ENCODE measurements at regions not wholly inside any gene's neighbourhood (a gene's known extent, or its start where the extent isn't known, plus 50 kb on each side); places are given as distances from the start of the nearest gene placed in this dataset.

GRCh38 chr7:136078630-136079029, 101.5 kb upstream of the MTPN start:
- ChIA-PET POLR2A (no interaction called here), CTCF (no interaction called here)
- no peak for DNase-seq (ENCODE audit: extremely low spot score)
- TF ChIP-seq ARNT (IDR thresholded peaks at IDR 0.05) = no peak
- no peak for TF ChIP-seq LEF1 (IDR thresholded peaks at IDR 0.05; ENCODE audit: borderline replicate concordance)
- no peak for TF ChIP-seq HDGF (IDR thresholded peaks at IDR 0.05; ENCODE audit: borderline replicate concordance)
- TF ChIP-seq CTBP1 (IDR thresholded peaks at IDR 0.05; ENCODE audit: borderline replicate concordance) = no peak
- TF ChIP-seq ELF4 (IDR thresholded peaks at IDR 0.05) = no peak
- no peak for TF ChIP-seq SP1 (IDR thresholded peaks at IDR 0.05)
- no peak for TF ChIP-seq FOXA1 (IDR thresholded peaks at IDR 0.05)

GRCh38 chr7:136076954-136077353, 99.8 kb upstream of the MTPN start:
- TF ChIP-seq NFRKB (IDR thresholded peaks at IDR 0.05) (no peak), FOXM1 (IDR thresholded peaks at IDR 0.05; ENCODE audit: borderline replicate concordance) (no peak), FOXK2 (IDR thresholded peaks at IDR 0.05) (no peak), ARNT (IDR thresholded peaks at IDR 0.05) (no peak), FOXA1 (IDR thresholded peaks at IDR 0.05) (no peak), ELF4 (IDR thresholded peaks at IDR 0.05) (no peak), ZNF384 (IDR thresholded peaks at IDR 0.05) (no peak), L3MBTL2 (conservative IDR thresholded peaks at IDR 0.05) (no peak), SUZ12 (IDR thresholded peaks at IDR 0.05) (no peak), HDGF (IDR thresholded peaks at IDR 0.05; ENCODE audit: borderline replicate concordance) (no peak), PKNOX1 (IDR thresholded peaks at IDR 0.05) (no peak), SP1 (IDR thresholded peaks at IDR 0.05) (no peak), CTBP1 (IDR thresholded peaks at IDR 0.05; ENCODE audit: borderline replicate concordance) (no peak), BHLHE40 (IDR thresholded peaks at IDR 0.05; ENCODE audit: borderline replicate concordance) (no peak), TARDBP (IDR thresholded peaks at IDR 0.05) (no peak), LEF1 (IDR thresholded peaks at IDR 0.05; ENCODE audit: borderline replicate concordance) (no peak)
- no peak for DNase-seq (ENCODE audit: extremely low spot score)
- ChIA-PET POLR2A (no interaction called here), CTCF (no interaction called here)

- no peak for DNase-seq (ENCODE audit: extremely low spot score)
- CTCF ChIA-PET = no interaction called here
- POLR2A ChIA-PET = no interaction called here
- no peak for TF ChIP-seq FOXM1 (IDR thresholded peaks at IDR 0.05; ENCODE audit: borderline replicate concordance)
- TF ChIP-seq FOXK2 (IDR thresholded peaks at IDR 0.05) = no peak
- no peak for TF ChIP-seq ARNT (IDR thresholded peaks at IDR 0.05)
Observed at GRCh38 chr7:136074843-136075242, 97.7 kb upstream of the MTPN start.

- ChIA-PET POLR2A (no interaction called here), CTCF (no interaction called here)
- DNase-seq (ENCODE audit: extremely low spot score) = no peak
- no peak for TF ChIP-seq BHLHE40 (IDR thresholded peaks at IDR 0.05; ENCODE audit: borderline replicate concordance)
- TF ChIP-seq FOXM1 (IDR thresholded peaks at IDR 0.05; ENCODE audit: borderline replicate concordance) = no peak
- TF ChIP-seq HDGF (IDR thresholded peaks at IDR 0.05; ENCODE audit: borderline replicate concordance) = no peak
- no peak for TF ChIP-seq PKNOX1 (IDR thresholded peaks at IDR 0.05)
- no peak for TF ChIP-seq L3MBTL2 (conservative IDR thresholded peaks at IDR 0.05)
- TF ChIP-seq SP1 (IDR thresholded peaks at IDR 0.05) = no peak
- no peak for TF ChIP-seq NFRKB (IDR thresholded peaks at IDR 0.05)
Observed at GRCh38 chr7:136072447-136072846, 95.3 kb upstream of the MTPN start.

GRCh38 chr7:136070736-136071505, 93.8 kb upstream of the MTPN start:
- TF ChIP-seq SUZ12 (IDR thresholded peaks at IDR 0.05) (no peak), CTBP1 (IDR thresholded peaks at IDR 0.05; ENCODE audit: borderline replicate concordance) (no peak), PKNOX1 (IDR thresholded peaks at IDR 0.05) (no peak), NFRKB (IDR thresholded peaks at IDR 0.05) (no peak), FOXA1 (IDR thresholded peaks at IDR 0.05) (no peak), TARDBP (IDR thresholded peaks at IDR 0.05) (no peak), HDGF (IDR thresholded peaks at IDR 0.05; ENCODE audit: borderline replicate concordance) (no peak), ELF4 (IDR thresholded peaks at IDR 0.05) (no peak), LEF1 (IDR thresholded peaks at IDR 0.05; ENCODE audit: borderline replicate concordance) (no peak), FOXM1 (IDR thresholded peaks at IDR 0.05; ENCODE audit: borderline replicate concordance) (no peak)
- POLR2A ChIA-PET = no interaction called here
- CTCF ChIA-PET = no interaction called here
- DNase-seq (ENCODE audit: extremely low spot score) = no peak

- POLR2A ChIA-PET = no interaction called here
- TF ChIP-seq FOXM1 (IDR thresholded peaks at IDR 0.05; ENCODE audit: borderline replicate concordance) = no peak
- TF ChIP-seq ARNT (IDR thresholded peaks at IDR 0.05) = no peak
- TF ChIP-seq ELF4 (IDR thresholded peaks at IDR 0.05) = no peak
- TF ChIP-seq HDGF (IDR thresholded peaks at IDR 0.05; ENCODE audit: borderline replicate concordance) = no peak
- no peak for TF ChIP-seq SP1 (IDR thresholded peaks at IDR 0.05)
- no peak for TF ChIP-seq L3MBTL2 (conservative IDR thresholded peaks at IDR 0.05)
- TF ChIP-seq CTBP1 (IDR thresholded peaks at IDR 0.05; ENCODE audit: borderline replicate concordance) = no peak
- no peak for TF ChIP-seq LEF1 (IDR thresholded peaks at IDR 0.05; ENCODE audit: borderline replicate concordance)
- no peak for TF ChIP-seq BHLHE40 (IDR thresholded peaks at IDR 0.05; ENCODE audit: borderline replicate concordance)
- TF ChIP-seq ZNF384 (IDR thresholded peaks at IDR 0.05) = no peak
- no peak for TF ChIP-seq FOXA1 (IDR thresholded peaks at IDR 0.05)
- no peak for TF ChIP-seq SUZ12 (IDR thresholded peaks at IDR 0.05)
- TF ChIP-seq NFRKB (IDR thresholded peaks at IDR 0.05) = no peak
- TF ChIP-seq PKNOX1 (IDR thresholded peaks at IDR 0.05) = no peak
- no peak for TF ChIP-seq TARDBP (IDR thresholded peaks at IDR 0.05)
- no peak for TF ChIP-seq FOXK2 (IDR thresholded peaks at IDR 0.05)
- CTCF ChIA-PET = interaction anchor here (0.6 kb wide), 1 partner anchor 133 kb away, joined by 3 read pairs; no protein-coding TSS in a partner anchor
- no peak for DNase-seq (ENCODE audit: extremely low spot score)
Observed at GRCh38 chr7:136069840-136070529, 92.8 kb upstream of the MTPN start.

Data from HEK293T (cell line).